ENCODE measurements at regions not wholly inside any gene's neighbourhood (a gene's known extent, or its start where the extent isn't known, plus 50 kb on each side); places are given as distances from the start of the nearest gene placed in this dataset.

DNA sequence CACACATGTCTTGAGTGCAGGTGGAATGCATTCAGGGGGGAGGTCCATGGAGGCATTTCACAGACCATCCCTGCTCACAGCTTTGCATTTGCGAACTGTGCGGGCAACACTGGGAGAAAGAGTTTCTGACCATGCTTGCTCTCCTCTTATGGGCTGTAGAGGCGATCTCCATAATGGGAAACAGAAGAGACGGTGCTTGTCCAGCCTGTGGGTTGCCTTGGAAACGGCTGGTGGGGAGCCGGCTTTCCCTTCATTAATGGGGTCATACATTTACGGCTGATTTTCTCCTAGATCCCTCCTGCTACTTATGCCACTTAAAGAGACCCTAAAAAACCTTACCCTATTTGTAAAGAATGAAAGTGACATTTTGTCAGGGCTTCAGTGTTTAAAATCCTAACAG, 147.4 kb downstream of the SOX11 start:
- TF ChIP-seq, protein P1, sequence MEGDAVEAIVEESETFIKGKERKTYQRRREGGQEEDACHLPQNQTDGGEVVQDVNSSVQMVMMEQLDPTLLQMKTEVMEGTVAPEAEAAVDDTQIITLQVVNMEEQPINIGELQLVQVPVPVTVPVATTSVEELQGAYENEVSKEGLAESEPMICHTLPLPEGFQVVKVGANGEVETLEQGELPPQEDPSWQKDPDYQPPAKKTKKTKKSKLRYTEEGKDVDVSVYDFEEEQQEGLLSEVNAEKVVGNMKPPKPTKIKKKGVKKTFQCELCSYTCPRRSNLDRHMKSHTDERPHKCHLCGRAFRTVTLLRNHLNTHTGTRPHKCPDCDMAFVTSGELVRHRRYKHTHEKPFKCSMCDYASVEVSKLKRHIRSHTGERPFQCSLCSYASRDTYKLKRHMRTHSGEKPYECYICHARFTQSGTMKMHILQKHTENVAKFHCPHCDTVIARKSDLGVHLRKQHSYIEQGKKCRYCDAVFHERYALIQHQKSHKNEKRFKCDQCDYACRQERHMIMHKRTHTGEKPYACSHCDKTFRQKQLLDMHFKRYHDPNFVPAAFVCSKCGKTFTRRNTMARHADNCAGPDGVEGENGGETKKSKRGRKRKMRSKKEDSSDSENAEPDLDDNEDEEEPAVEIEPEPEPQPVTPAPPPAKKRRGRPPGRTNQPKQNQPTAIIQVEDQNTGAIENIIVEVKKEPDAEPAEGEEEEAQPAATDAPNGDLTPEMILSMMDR (IDR thresholded peaks at IDR 0.05): no peak
- TF ChIP-seq POLR2AphosphoS5 (IDR thresholded peaks at IDR 0.05): no peak
